ENCODE measurements at regions not wholly inside any gene's neighbourhood (a gene's known extent, or its start where the extent isn't known, plus 50 kb on each side); places are given as distances from the start of the nearest gene placed in this dataset.

DNA sequence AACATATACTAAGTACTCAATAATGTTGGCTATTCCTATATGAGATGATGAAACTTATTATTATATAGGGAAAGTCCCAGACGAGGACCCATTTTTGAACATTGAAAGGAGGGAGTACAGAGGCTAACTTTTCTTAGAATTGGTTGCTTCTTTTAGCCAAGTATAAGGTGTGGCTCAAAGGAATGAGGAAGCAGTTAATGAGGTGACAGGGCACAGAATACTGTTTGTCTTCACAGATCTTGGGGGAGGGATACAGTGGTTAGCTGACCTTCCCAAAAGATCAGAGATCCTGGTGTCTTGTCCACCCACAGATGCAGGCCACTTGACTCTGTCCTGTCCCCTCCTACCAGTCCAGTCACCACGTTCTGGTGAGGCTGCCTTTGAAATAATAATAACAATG, 67.8 kb upstream of the EPB41L1 start:
- TF ChIP-seq, protein P1, sequence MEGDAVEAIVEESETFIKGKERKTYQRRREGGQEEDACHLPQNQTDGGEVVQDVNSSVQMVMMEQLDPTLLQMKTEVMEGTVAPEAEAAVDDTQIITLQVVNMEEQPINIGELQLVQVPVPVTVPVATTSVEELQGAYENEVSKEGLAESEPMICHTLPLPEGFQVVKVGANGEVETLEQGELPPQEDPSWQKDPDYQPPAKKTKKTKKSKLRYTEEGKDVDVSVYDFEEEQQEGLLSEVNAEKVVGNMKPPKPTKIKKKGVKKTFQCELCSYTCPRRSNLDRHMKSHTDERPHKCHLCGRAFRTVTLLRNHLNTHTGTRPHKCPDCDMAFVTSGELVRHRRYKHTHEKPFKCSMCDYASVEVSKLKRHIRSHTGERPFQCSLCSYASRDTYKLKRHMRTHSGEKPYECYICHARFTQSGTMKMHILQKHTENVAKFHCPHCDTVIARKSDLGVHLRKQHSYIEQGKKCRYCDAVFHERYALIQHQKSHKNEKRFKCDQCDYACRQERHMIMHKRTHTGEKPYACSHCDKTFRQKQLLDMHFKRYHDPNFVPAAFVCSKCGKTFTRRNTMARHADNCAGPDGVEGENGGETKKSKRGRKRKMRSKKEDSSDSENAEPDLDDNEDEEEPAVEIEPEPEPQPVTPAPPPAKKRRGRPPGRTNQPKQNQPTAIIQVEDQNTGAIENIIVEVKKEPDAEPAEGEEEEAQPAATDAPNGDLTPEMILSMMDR (IDR thresholded peaks at IDR 0.05), result no peak
- TF ChIP-seq, protein P2, sequence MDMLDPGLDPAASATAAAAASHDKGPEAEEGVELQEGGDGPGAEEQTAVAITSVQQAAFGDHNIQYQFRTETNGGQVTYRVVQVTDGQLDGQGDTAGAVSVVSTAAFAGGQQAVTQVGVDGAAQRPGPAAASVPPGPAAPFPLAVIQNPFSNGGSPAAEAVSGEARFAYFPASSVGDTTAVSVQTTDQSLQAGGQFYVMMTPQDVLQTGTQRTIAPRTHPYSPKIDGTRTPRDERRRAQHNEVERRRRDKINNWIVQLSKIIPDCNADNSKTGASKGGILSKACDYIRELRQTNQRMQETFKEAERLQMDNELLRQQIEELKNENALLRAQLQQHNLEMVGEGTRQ (CRISPR knock-in tag; IDR thresholded peaks at IDR 0.05), result no peak
- TF ChIP-seq JUN (CRISPR knock-in tag; IDR thresholded peaks at IDR 0.05) (no peak), NFE2L1 (CRISPR knock-in tag; IDR thresholded peaks at IDR 0.05) (no peak), SP1 (CRISPR knock-in tag; conservative IDR thresholded peaks at IDR 0.05) (no peak)
- TF ChIP-seq, protein P3, sequence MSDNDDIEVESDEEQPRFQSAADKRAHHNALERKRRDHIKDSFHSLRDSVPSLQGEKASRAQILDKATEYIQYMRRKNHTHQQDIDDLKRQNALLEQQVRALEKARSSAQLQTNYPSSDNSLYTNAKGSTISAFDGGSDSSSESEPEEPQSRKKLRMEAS (CRISPR knock-in tag; IDR thresholded peaks at IDR 0.05), result no peak
- TF ChIP-seq, protein P4, sequence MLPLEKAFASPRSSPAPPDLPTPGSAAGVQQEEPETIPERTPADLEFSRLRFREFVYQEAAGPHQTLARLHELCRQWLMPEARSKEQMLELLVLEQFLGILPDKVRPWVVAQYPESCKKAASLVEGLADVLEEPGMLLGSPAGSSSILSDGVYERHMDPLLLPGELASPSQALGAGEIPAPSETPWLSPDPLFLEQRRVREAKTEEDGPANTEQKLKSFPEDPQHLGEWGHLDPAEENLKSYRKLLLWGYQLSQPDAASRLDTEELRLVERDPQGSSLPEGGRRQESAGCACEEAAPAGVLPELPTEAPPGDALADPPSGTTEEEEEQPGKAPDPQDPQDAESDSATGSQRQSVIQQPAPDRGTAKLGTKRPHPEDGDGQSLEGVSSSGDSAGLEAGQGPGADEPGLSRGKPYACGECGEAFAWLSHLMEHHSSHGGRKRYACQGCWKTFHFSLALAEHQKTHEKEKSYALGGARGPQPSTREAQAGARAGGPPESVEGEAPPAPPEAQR (CRISPR knock-in tag; IDR thresholded peaks at IDR 0.05), result no peak
- TF ChIP-seq, protein P5, sequence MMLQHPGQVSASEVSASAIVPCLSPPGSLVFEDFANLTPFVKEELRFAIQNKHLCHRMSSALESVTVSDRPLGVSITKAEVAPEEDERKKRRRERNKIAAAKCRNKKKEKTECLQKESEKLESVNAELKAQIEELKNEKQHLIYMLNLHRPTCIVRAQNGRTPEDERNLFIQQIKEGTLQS (CRISPR knock-in tag; conservative IDR thresholded peaks at IDR 0.05), result no peak
- TF ChIP-seq, protein P6, sequence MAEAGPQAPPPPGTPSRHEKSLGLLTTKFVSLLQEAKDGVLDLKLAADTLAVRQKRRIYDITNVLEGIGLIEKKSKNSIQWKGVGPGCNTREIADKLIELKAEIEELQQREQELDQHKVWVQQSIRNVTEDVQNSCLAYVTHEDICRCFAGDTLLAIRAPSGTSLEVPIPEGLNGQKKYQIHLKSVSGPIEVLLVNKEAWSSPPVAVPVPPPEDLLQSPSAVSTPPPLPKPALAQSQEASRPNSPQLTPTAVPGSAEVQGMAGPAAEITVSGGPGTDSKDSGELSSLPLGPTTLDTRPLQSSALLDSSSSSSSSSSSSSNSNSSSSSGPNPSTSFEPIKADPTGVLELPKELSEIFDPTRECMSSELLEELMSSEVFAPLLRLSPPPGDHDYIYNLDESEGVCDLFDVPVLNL (CRISPR knock-in tag; IDR thresholded peaks at IDR 0.05; ENCODE audit: borderline replicate concordance, low read depth), result no peak

Measured in WTC11 (cell line).